NCI-H1092 (cell line): ENCODE measurements at regions not wholly inside any gene's neighbourhood (a gene's known extent, or its start where the extent isn't known, plus 50 kb on each side); places are given as distances from the start of the nearest gene placed in this dataset.
A peak's percentile ranks its signal among the peaks of the same experiment; 100 is the strongest.
"Not testable (repeated sequence)": the region's sequence is repeated elsewhere in the genome, so short reads cannot be mapped to it uniquely, and the experiment has no call there.

Experiments
- DNase-seq: peaks from one replicate; lab custom pipeline; 2025; lab: John Stamatoyannopoulos, UW

- DNase-seq, result no peak
Observed at GRCh38 chr9:118652258-118652657, 717.0 kb downstream of the BRINP1 start.

GRCh38 chr9:118652912-118653311 lies 716.3 kb downstream of the BRINP1 start:
- no peak for DNase-seq

- DNase-seq, result no peak
Observed at GRCh38 chr9:118659011-118659410, 710.2 kb downstream of the BRINP1 start.

- DNase-seq, result no peak
Observed at GRCh38 chr9:118665226-118665919, 703.9 kb downstream of the BRINP1 start.

GRCh38 chr9:118670011-118670953 lies 699.0 kb downstream of the BRINP1 start:
- no peak for DNase-seq

- no peak for DNase-seq
Observed at GRCh38 chr9:118674942-118675341, 694.3 kb downstream of the BRINP1 start.

GRCh38 chr9:118677936-118678653 lies 691.1 kb downstream of the BRINP1 start:
- DNase-seq, result not testable (repeated sequence)

GRCh38 chr9:118686959-118687358 lies 682.3 kb downstream of the BRINP1 start:
- DNase-seq, result peak; percentile 25

GRCh38 chr9:118689280-118689679 lies 680.0 kb downstream of the BRINP1 start:
- DNase-seq, result no peak

- DNase-seq, result no peak
Observed at GRCh38 chr9:118692613-118693012, 676.6 kb downstream of the BRINP1 start.

- no peak for DNase-seq
Observed at GRCh38 chr9:118693645-118694044, 675.6 kb downstream of the BRINP1 start.

- not testable (repeated sequence) for DNase-seq
Observed at GRCh38 chr9:118695249-118695648, 674.0 kb downstream of the BRINP1 start.

GRCh38 chr9:118701985-118702384 lies 667.2 kb downstream of the BRINP1 start:
- no peak for DNase-seq

GRCh38 chr9:118711843-118712242 lies 657.4 kb downstream of the BRINP1 start:
- no peak for DNase-seq

- no peak for DNase-seq
Observed at GRCh38 chr9:118721276-118721675, 648.0 kb downstream of the BRINP1 start.

- no peak for DNase-seq
Observed at GRCh38 chr9:118721923-118722322, 647.3 kb downstream of the BRINP1 start.

GRCh38 chr9:118729981-118730380 lies 639.3 kb downstream of the BRINP1 start:
- no peak for DNase-seq

- DNase-seq, result no peak
Observed at GRCh38 chr9:118732998-118733397, 636.2 kb downstream of the BRINP1 start.

- DNase-seq, result no peak
Observed at GRCh38 chr9:118734696-118735095, 634.5 kb downstream of the BRINP1 start.

- DNase-seq, result no peak
Observed at GRCh38 chr9:118736406-118736805, 632.8 kb downstream of the BRINP1 start.

GRCh38 chr9:118751077-118751847 lies 618.0 kb downstream of the BRINP1 start:
- DNase-seq, result no peak

- no peak for DNase-seq
Observed at GRCh38 chr9:118751848-118752223, 617.4 kb downstream of the BRINP1 start.
